NT2/D1 (cell line): ENCODE measurements at regions not wholly inside any gene's neighbourhood (a gene's known extent, or its start where the extent isn't known, plus 50 kb on each side); places are given as distances from the start of the nearest gene placed in this dataset.

Experiments used
- SUZ12 ChIP-seq: IDR thresholded peaks from 2 replicates; pipeline ENCODE4 v1.6.1; 2011; ENCODE audit not compliant: insufficient read length, insufficient read depth; ENCODE audit errors: extremely low read depth
- YY1 ChIP-seq: IDR thresholded peaks from 2 replicates; pipeline ENCODE4 v1.6.1; 2011; ENCODE audit not compliant: insufficient read length, insufficient read depth
- ZNF274 ChIP-seq: IDR thresholded peaks from 2 replicates; pipeline ENCODE4 v1.6.1; 2011; ENCODE audit warnings: mild to moderate bottlenecking, low read depth, low read length

- TF ChIP-seq ZNF274 (no peak), YY1 (no peak), SUZ12 (no peak)
Measured at GRCh38 chr2:18825838-18826237, 236.5 kb upstream of the NT5C1B start.
